ENCODE measurements at regions not wholly inside any gene's neighbourhood (a gene's known extent, or its start where the extent isn't known, plus 50 kb on each side); places are given as distances from the start of the nearest gene placed in this dataset.
"Not testable (repeated sequence)": the region's sequence is repeated elsewhere in the genome, so short reads cannot be mapped to it uniquely, and the experiment has no call there.

GRCh38 chr2:37752766-37753165 lies 81.3 kb upstream of the CDC42EP3 start:
- DNase-seq (ENCODE audit: low spot score): no peak
- no peak for TF ChIP-seq CTCF (IDR thresholded peaks at IDR 0.05)
- ATAC-seq (ENCODE audit: low FRiP score): no peak

- no peak for ATAC-seq (ENCODE audit: low FRiP score)
- DNase-seq (ENCODE audit: low spot score): no peak
- no peak for TF ChIP-seq CTCF (IDR thresholded peaks at IDR 0.05)
These were observed 82.3 kb upstream of the CDC42EP3 start for GRCh38 chr2:37753758-37754157.

- not testable (repeated sequence) for DNase-seq (ENCODE audit: low spot score); ATAC-seq (ENCODE audit: low FRiP score)
These were observed 84.6 kb upstream of the CDC42EP3 start for GRCh38 chr2:37755961-37756559.

GRCh38 chr2:37757456-37757855 lies 86.0 kb upstream of the CDC42EP3 start:
- not testable (repeated sequence) for ATAC-seq (ENCODE audit: low FRiP score); DNase-seq (ENCODE audit: low spot score)

- not testable (repeated sequence) for ATAC-seq (ENCODE audit: low FRiP score); DNase-seq (ENCODE audit: low spot score)
These were observed 86.7 kb upstream of the CDC42EP3 start for GRCh38 chr2:37758141-37758601.

- ATAC-seq (ENCODE audit: low FRiP score); DNase-seq (ENCODE audit: low spot score): not testable (repeated sequence)
These were observed 88.5 kb upstream of the CDC42EP3 start for GRCh38 chr2:37759989-37760388.

GRCh38 chr2:37760471-37760870 lies 89.0 kb upstream of the CDC42EP3 start:
- DNase-seq (ENCODE audit: low spot score): no peak
- ATAC-seq (ENCODE audit: low FRiP score): no peak
- TF ChIP-seq CTCF (IDR thresholded peaks at IDR 0.05): no peak

GRCh38 chr2:37762281-37762680 lies 90.8 kb upstream of the CDC42EP3 start:
- ATAC-seq (ENCODE audit: low FRiP score); DNase-seq (ENCODE audit: low spot score): not testable (repeated sequence)

- ATAC-seq (ENCODE audit: low FRiP score) (no peak), DNase-seq (ENCODE audit: low spot score) (no peak)
- no peak for TF ChIP-seq CTCF (IDR thresholded peaks at IDR 0.05)
These were observed 93.3 kb upstream of the CDC42EP3 start for GRCh38 chr2:37764739-37765138.

GRCh38 chr2:37766106-37766505 lies 94.7 kb upstream of the CDC42EP3 start:
- no peak for DNase-seq (ENCODE audit: low spot score)
- no peak for ATAC-seq (ENCODE audit: low FRiP score)
- TF ChIP-seq CTCF (IDR thresholded peaks at IDR 0.05): no peak
